ENCODE measurements at regions not wholly inside any gene's neighbourhood (a gene's known extent, or its start where the extent isn't known, plus 50 kb on each side); places are given as distances from the start of the nearest gene placed in this dataset.

GRCh38 chr13:53512635-53513034, 484.0 kb downstream of the OLFM4 start:
- no peak for TF ChIP-seq CTCF (conservative IDR thresholded peaks at IDR 0.05 in 1 of 2, IDR thresholded peaks at IDR 0.05 in 1 of 2; ENCODE audit: extremely low read depth in 1 of 2, insufficient read depth in 1 of 2, low read depth in 1 of 2, low read length in 2 of 2)
- no peak for TF ChIP-seq EZH2 (IDR thresholded peaks at IDR 0.05; ENCODE audit: borderline replicate concordance, low read length)
